NCI-H2196 (cell line): ENCODE measurements at regions not wholly inside any gene's neighbourhood (a gene's known extent, or its start where the extent isn't known, plus 50 kb on each side); places are given as distances from the start of the nearest gene placed in this dataset.

Experiments
- DNase-seq: peaks from one replicate; lab custom pipeline; 2025; ENCODE audit not compliant: unreplicated experiment; lab: John Stamatoyannopoulos, UW

GRCh38 chr4:31341601-31342359 lies 621.6 kb downstream of the PCDH7 start:
- DNase-seq = no peak

GRCh38 chr4:31343061-31343460 lies 622.9 kb downstream of the PCDH7 start:
- DNase-seq = no peak

- DNase-seq = no peak
These were observed 629.7 kb downstream of the PCDH7 start for GRCh38 chr4:31349907-31350306.

GRCh38 chr4:31351695-31352094 lies 631.5 kb downstream of the PCDH7 start:
- DNase-seq = no peak

- DNase-seq = no peak
These were observed 636.7 kb downstream of the PCDH7 start for GRCh38 chr4:31356839-31357238.

GRCh38 chr4:31360786-31361185 lies 640.6 kb downstream of the PCDH7 start:
- DNase-seq = no peak

GRCh38 chr4:31362756-31363155 lies 642.6 kb downstream of the PCDH7 start:
- DNase-seq = no peak

- DNase-seq = no peak
These were observed 645.0 kb downstream of the PCDH7 start for GRCh38 chr4:31365006-31365690.

- DNase-seq = no peak
These were observed 645.9 kb downstream of the PCDH7 start for GRCh38 chr4:31366041-31366440.

- DNase-seq = peak; percentile 62
These were observed 650.8 kb downstream of the PCDH7 start for GRCh38 chr4:31370866-31371465.

GRCh38 chr4:31374256-31374960 lies 654.2 kb downstream of the PCDH7 start:
- DNase-seq = no peak

GRCh38 chr4:31375936-31376335 lies 655.8 kb downstream of the PCDH7 start:
- no peak for DNase-seq

- DNase-seq = no peak
These were observed 659.2 kb downstream of the PCDH7 start for GRCh38 chr4:31379364-31379763.

GRCh38 chr4:31383767-31384166 lies 663.6 kb downstream of the PCDH7 start:
- DNase-seq = no peak

- DNase-seq = no peak
These were observed 670.7 kb downstream of the PCDH7 start for GRCh38 chr4:31390849-31391248.

- no peak for DNase-seq
These were observed 671.8 kb downstream of the PCDH7 start for GRCh38 chr4:31391976-31392375.

GRCh38 chr4:31392923-31393322 lies 672.8 kb downstream of the PCDH7 start:
- DNase-seq = no peak

- DNase-seq = peak; percentile 29
These were observed 688.0 kb downstream of the PCDH7 start for GRCh38 chr4:31408121-31408520.

GRCh38 chr4:31411565-31411964 lies 691.4 kb downstream of the PCDH7 start:
- DNase-seq = no peak

GRCh38 chr4:31415629-31416028 lies 695.5 kb downstream of the PCDH7 start:
- DNase-seq = no peak

- no peak for DNase-seq
These were observed 696.3 kb downstream of the PCDH7 start for GRCh38 chr4:31416498-31416897.

GRCh38 chr4:31417040-31417439 lies 696.9 kb downstream of the PCDH7 start:
- no peak for DNase-seq
